Nucleus accumbens (tissue), 56 donors: ENCODE measurements at regions not wholly inside any gene's neighbourhood (a gene's known extent, or its start where the extent isn't known, plus 50 kb on each side); places are given as distances from the start of the nearest gene placed in this dataset.

Experiments used
- DNase-seq, 56 donors: peaks; one replicate each; lab custom pipeline; 2025; lab: John Stamatoyannopoulos, UW

DNA sequence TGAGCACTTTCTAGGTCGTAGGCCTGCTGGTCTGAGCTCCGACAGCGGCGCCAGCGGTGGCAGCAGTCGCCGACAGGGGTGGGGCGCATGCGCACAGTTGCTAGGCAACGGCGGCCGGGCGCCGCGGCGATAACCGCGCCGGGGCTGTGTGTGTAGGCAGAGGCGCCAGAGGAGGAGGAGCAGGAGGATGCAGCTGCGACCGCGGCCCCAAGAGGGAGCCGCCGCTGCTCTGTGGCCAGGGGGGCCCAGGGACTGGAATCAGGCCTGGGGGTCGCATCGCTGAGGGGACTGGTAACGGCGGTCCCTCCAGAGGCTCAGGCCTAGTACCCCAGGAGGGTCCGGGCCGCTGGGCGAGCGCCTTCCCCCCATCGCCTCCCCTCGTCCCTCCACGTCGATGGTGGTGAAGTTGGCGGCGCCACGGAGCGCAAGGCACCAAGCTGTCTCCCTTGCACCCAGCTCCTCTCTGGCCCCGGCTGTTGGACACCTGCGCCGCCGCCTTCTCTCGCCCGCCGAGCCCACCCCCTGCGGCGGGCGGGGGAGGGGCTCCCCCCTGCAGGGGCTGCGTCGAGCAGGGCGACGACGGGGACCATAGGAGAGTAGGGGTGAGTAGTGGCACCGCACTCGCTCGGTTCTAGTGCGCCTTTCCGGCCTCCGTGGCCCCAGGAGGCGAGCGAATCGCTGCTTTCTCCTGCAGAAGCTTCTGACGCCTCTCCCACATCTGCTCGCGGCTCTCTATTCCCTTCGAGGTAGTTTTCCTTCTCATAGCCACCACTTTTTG, 58.6 kb upstream of the ZC4H2 start, which contains the start of gene ZC3H12B:
Gene ZC3H12B (plus strand): TSS at position 159 of the 778 bp plus-strand sequence.
- DNase-seq: peak in 55 of 56 donors; percentile 0 to 83 (median 65)

DNA sequence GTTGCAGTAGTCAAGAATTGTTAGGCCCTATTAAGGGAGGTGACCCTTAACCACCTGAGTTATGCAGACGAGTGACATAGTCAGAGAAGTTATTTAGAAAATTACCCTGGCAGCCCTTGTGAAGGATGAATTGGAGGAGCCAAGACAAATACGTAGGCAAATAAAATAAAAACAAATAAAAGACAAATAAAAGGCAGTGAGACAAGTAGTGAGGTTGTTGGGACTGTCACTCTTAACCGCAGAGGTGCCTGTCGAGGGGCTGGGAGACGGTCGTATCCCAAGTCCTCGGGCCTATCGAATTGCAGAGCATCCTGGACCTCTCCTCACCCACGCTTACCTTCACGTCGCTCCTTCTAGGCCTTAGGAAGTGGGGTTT, 58.0 kb upstream of the ZC4H2 start:
- DNase-seq: no peak
